NCI-H510A treated with DMSO at 0.1 percent for 48 hours (cell line): ENCODE measurements at regions not wholly inside any gene's neighbourhood (a gene's known extent, or its start where the extent isn't known, plus 50 kb on each side); places are given as distances from the start of the nearest gene placed in this dataset.

Experiments
- DNase-seq: peaks from one replicate; lab custom pipeline; 2025; lab: John Stamatoyannopoulos, UW

- no peak for DNase-seq
Observed at GRCh38 chr2:228649876-228650275, 468.4 kb upstream of the SPHKAP start.

GRCh38 chr2:228649447-228649846 lies 468.0 kb upstream of the SPHKAP start:
- DNase-seq, result no peak

- DNase-seq, result no peak
Observed at GRCh38 chr2:228648541-228648940, 467.1 kb upstream of the SPHKAP start.

GRCh38 chr2:228646061-228646460 lies 464.6 kb upstream of the SPHKAP start:
- DNase-seq, result no peak

GRCh38 chr2:228644199-228644598 lies 462.7 kb upstream of the SPHKAP start:
- no peak for DNase-seq

- DNase-seq, result no peak
Observed at GRCh38 chr2:228642861-228643260, 461.4 kb upstream of the SPHKAP start.

- DNase-seq, result no peak
Observed at GRCh38 chr2:228630786-228631185, 449.3 kb upstream of the SPHKAP start.

- no peak for DNase-seq
Observed at GRCh38 chr2:228629251-228629650, 447.8 kb upstream of the SPHKAP start.

- no peak for DNase-seq
Observed at GRCh38 chr2:228628682-228629081, 447.2 kb upstream of the SPHKAP start.

- no peak for DNase-seq
Observed at GRCh38 chr2:228627510-228627909, 446.0 kb upstream of the SPHKAP start.

- DNase-seq, result no peak
Observed at GRCh38 chr2:228625481-228625880, 444.0 kb upstream of the SPHKAP start.

GRCh38 chr2:228624733-228625132 lies 443.2 kb upstream of the SPHKAP start:
- no peak for DNase-seq

- DNase-seq, result no peak
Observed at GRCh38 chr2:228615496-228615895, 434.0 kb upstream of the SPHKAP start.

GRCh38 chr2:228614741-228615140 lies 433.3 kb upstream of the SPHKAP start:
- no peak for DNase-seq

- DNase-seq, result no peak
Observed at GRCh38 chr2:228613133-228613850, 431.8 kb upstream of the SPHKAP start.

GRCh38 chr2:228611171-228611570 lies 429.7 kb upstream of the SPHKAP start:
- no peak for DNase-seq

GRCh38 chr2:228602288-228602687 lies 420.8 kb upstream of the SPHKAP start:
- DNase-seq, result no peak

GRCh38 chr2:228600265-228600664 lies 418.8 kb upstream of the SPHKAP start:
- DNase-seq, result no peak

GRCh38 chr2:228599781-228600180 lies 418.3 kb upstream of the SPHKAP start:
- DNase-seq, result no peak

- DNase-seq, result no peak
Observed at GRCh38 chr2:228599297-228599696, 417.8 kb upstream of the SPHKAP start.

- no peak for DNase-seq
Observed at GRCh38 chr2:228597032-228597431, 415.5 kb upstream of the SPHKAP start.

GRCh38 chr2:228594012-228594411 lies 412.5 kb upstream of the SPHKAP start:
- DNase-seq, result no peak

GRCh38 chr2:228592925-228593324 lies 411.4 kb upstream of the SPHKAP start:
- DNase-seq, result no peak

GRCh38 chr2:228590681-228591080 lies 409.2 kb upstream of the SPHKAP start:
- no peak for DNase-seq
